ENCODE measurements at regions not wholly inside any gene's neighbourhood (a gene's known extent, or its start where the extent isn't known, plus 50 kb on each side); places are given as distances from the start of the nearest gene placed in this dataset.
"Not testable (repeated sequence)": the region's sequence is repeated elsewhere in the genome, so short reads cannot be mapped to it uniquely, and the experiment has no call there.

GRCh38 chr6:134416418-134417154 lies 98.7 kb upstream of the SGK1 start:
- no peak for DNase-seq

- DNase-seq: no peak
Observed at GRCh38 chr6:134415656-134416055, 97.7 kb upstream of the SGK1 start.

GRCh38 chr6:134415194-134415593 lies 97.3 kb upstream of the SGK1 start:
- no peak for DNase-seq

GRCh38 chr6:134414793-134415192 lies 96.9 kb upstream of the SGK1 start:
- no peak for DNase-seq

GRCh38 chr6:134413241-134413643 lies 95.3 kb upstream of the SGK1 start:
- no peak for DNase-seq

- DNase-seq: no peak
Observed at GRCh38 chr6:134410541-134410940, 92.6 kb upstream of the SGK1 start.

- no peak for DNase-seq
Observed at GRCh38 chr6:134407791-134408190, 89.9 kb upstream of the SGK1 start.

GRCh38 chr6:134406311-134406710 lies 88.4 kb upstream of the SGK1 start:
- DNase-seq: no peak

GRCh38 chr6:134405386-134406087 lies 87.6 kb upstream of the SGK1 start:
- DNase-seq: no peak

GRCh38 chr6:134403312-134403711 lies 85.4 kb upstream of the SGK1 start:
- not testable (repeated sequence) for DNase-seq

- no peak for DNase-seq
Observed at GRCh38 chr6:134402372-134402984, 84.6 kb upstream of the SGK1 start.

- no peak for DNase-seq
Observed at GRCh38 chr6:134400941-134401340, 83.0 kb upstream of the SGK1 start.

GRCh38 chr6:134398453-134398852 lies 80.5 kb upstream of the SGK1 start:
- no peak for DNase-seq

- DNase-seq: no peak
Observed at GRCh38 chr6:134397676-134398075, 79.8 kb upstream of the SGK1 start.

- no peak for DNase-seq
Observed at GRCh38 chr6:134394905-134395304, 77.0 kb upstream of the SGK1 start.

GRCh38 chr6:134394208-134394607 lies 76.3 kb upstream of the SGK1 start:
- no peak for DNase-seq

- no peak for DNase-seq
Observed at GRCh38 chr6:134391205-134391604, 73.3 kb upstream of the SGK1 start.

GRCh38 chr6:134389658-134390057 lies 71.7 kb upstream of the SGK1 start:
- no peak for DNase-seq

GRCh38 chr6:134389129-134389528 lies 71.2 kb upstream of the SGK1 start:
- no peak for DNase-seq

GRCh38 chr6:134386482-134386881 lies 68.6 kb upstream of the SGK1 start:
- DNase-seq: not testable (repeated sequence)

GRCh38 chr6:134381959-134382358 lies 64.0 kb upstream of the SGK1 start:
- DNase-seq: no peak

GRCh38 chr6:134379599-134379998 lies 61.7 kb upstream of the SGK1 start:
- DNase-seq: no peak

- DNase-seq: peak; percentile 0
Observed at GRCh38 chr6:134379076-134379475, 61.2 kb upstream of the SGK1 start.

- no peak for DNase-seq
Observed at GRCh38 chr6:134378426-134378825, 60.5 kb upstream of the SGK1 start.

Measured in T-helper 9 cell (primary cell).